BE2C (cell line): ENCODE measurements at regions not wholly inside any gene's neighbourhood (a gene's known extent, or its start where the extent isn't known, plus 50 kb on each side); places are given as distances from the start of the nearest gene placed in this dataset.

ENCODE experiments used
- DNase-seq: peaks from one replicate; pipeline ENCODE4 v3.0.0-alpha.2; 2020
- H3K27me3 ChIP-seq: fragments of 250-450 bp; sonication (Bioruptor Pico); 2 replicates; pipeline ENCODE4 v1.5.1; 2020; ENCODE audit warnings: mild to moderate bottlenecking
- H3K36me3 ChIP-seq: fragments of 250-450 bp; sonication (Bioruptor Pico); 2 replicates; pipeline ENCODE4 v1.5.1; 2020; ENCODE audit warnings: mild to moderate bottlenecking
- H3K4me1 ChIP-seq: fragments of 250-450 bp; sonication (Bioruptor Pico); 2 replicates; pipeline ENCODE4 v1.5.1; 2020
- H3K4me3 ChIP-seq: 2 replicates; pipeline ENCODE4 v1.5.1; 2011; ENCODE audit warnings: low read depth, low read length
- H3K9me3 ChIP-seq: fragments of 250-450 bp; sonication (Bioruptor Pico); 2 replicates; pipeline ENCODE4 v1.5.1; 2020
- CTCF ChIP-seq: IDR thresholded peaks from 2 replicates; pipeline ENCODE4 v1.5.1; 2012; ENCODE audit warnings: mild to moderate bottlenecking, low read depth, low read length

DNA sequence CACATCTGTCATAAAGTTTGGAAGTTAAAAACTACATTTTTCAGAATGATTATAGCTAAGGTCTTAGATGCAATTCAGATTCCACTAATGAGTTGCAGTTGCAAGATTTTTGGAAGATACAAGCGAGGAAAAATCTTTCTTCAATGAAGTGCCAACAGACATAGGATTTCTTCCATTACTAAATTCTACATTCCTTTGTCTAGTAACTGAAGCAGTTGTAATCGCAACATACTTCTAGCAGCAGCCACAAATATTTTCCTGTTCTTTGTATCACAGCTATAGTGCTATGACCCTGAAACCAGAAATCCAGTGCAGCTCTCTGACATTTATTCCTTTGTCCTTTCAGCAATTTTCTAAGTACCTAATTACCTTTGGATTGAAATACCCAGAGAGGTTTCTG lies 225.2 kb upstream of the SLIT2 start:
- no peak for DNase-seq
- Histone ChIP-seq H3K9me3 (no peaks in the 10 kb centered on the region), H3K4me1 (no peaks in the 10 kb centered on the region), H3K4me3 (no peak overlapping the region), H3K36me3 (no peaks in the 10 kb centered on the region), H3K27me3 (no peaks in the 10 kb centered on the region)
- TF ChIP-seq CTCF, result no peak

- Histone ChIP-seq H3K4me3 (no peak overlapping the region), H3K27me3 (no peaks in the 10 kb centered on the region), H3K9me3 (no peaks in the 10 kb centered on the region), H3K36me3 (no peaks in the 10 kb centered on the region), H3K4me1 (no peaks in the 10 kb centered on the region)
- no peak for TF ChIP-seq CTCF
- DNase-seq, result no peak
Measured at GRCh38 chr4:20022471-20022870, 229.2 kb upstream of the SLIT2 start.

DNA sequence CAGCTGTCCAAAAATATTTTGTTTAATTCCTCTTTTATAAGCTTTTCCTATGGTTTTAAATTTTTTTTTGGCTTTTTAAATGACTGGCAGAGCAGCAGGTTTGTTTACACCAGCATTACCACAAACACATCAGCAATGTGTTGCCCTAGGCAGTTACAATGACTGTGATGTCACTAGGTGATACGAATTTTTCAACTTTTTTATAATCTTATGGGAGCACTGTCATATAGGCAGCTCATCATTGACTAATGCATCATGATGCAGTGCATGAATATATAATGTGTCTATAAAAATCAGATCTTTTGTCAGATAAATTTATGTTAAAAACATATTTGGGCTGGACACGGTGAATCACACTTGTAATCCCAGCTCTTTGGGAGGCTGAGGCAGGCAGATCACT lies 231.6 kb upstream of the SLIT2 start:
- no peak for TF ChIP-seq CTCF
- no peak for DNase-seq
- H3K4me1 ChIP-seq, result no peaks in the 10 kb centered on the region
- H3K36me3 ChIP-seq, result no peaks in the 10 kb centered on the region
- no peaks in the 10 kb centered on the region for H3K27me3 ChIP-seq
- no peak overlapping the region for H3K4me3 ChIP-seq
- H3K9me3 ChIP-seq, result no peaks in the 10 kb centered on the region

- H3K36me3 ChIP-seq, result no peaks in the 10 kb centered on the region
- no peaks in the 10 kb centered on the region for H3K4me1 ChIP-seq
- H3K4me3 ChIP-seq, result no peak overlapping the region
- H3K9me3 ChIP-seq, result no peaks in the 10 kb centered on the region
- H3K27me3 ChIP-seq, result no peaks in the 10 kb centered on the region
- DNase-seq, result no peak
- TF ChIP-seq CTCF, result no peak
Measured at GRCh38 chr4:20019310-20020015, 232.2 kb upstream of the SLIT2 start.

DNA sequence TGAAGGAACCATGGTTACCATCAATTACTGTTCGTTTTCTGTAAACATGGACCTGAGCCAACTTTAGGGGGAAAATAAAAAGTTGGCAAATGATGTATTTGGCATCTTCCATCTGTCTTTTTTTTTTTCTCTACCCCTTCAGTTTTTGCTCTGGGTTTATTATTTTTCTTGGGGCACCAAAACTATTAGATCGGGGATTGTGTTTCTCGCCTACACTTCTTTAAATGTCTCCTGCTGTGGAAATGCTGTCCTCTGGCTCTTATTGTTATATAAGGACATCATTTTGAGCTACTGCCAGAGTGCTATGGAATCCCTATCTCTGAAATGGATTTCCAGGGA lies 234.0 kb upstream of the SLIT2 start:
- no peak for TF ChIP-seq CTCF
- Histone ChIP-seq H3K9me3 (no peaks in the 10 kb centered on the region), H3K27me3 (no peaks in the 10 kb centered on the region), H3K36me3 (no peaks in the 10 kb centered on the region), H3K4me3 (no peak overlapping the region), H3K4me1 (no peaks in the 10 kb centered on the region)
- DNase-seq, result no peak

DNA sequence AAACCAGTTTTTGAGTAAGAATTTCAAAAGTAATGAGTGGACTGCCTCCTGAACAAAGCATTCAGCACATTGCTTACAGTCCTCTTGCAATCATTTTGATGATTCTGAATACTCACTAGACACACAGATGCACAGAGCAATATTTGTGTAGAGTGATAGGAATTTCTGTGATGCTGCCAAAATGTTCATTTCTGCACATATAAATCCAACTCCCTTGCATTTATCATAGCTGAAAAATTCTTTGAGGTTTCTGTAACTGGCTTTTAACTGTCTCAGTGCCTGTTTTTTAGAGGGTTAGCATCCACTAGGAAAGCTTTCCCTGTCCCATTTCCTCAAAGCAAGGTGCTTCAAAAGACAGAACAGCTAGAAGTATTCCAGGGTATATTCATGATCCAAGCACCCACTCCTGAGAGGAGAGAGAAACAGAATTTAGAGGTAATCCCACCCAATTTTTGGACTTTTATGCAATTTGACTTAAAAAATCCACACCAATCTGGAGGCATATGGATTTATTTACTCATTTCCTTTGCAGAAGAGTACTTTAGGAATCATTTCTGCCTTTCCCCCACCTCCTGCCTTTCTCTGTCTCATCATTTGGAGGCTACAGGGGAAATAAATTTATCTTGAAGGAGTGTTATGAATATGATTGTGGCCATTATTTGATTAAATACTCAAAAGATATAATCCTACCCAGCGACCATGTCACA lies 234.5 kb upstream of the SLIT2 start:
- H3K27me3 ChIP-seq, result no peaks in the 10 kb centered on the region
- H3K9me3 ChIP-seq, result no peaks in the 10 kb centered on the region
- H3K36me3 ChIP-seq, result no peaks in the 10 kb centered on the region
- H3K4me3 ChIP-seq, result no peak overlapping the region
- no peak for DNase-seq
- no peak for TF ChIP-seq CTCF
- no peaks in the 10 kb centered on the region for H3K4me1 ChIP-seq
